ENCODE measurements at regions not wholly inside any gene's neighbourhood (a gene's known extent, or its start where the extent isn't known, plus 50 kb on each side); places are given as distances from the start of the nearest gene placed in this dataset.

GRCh38 chr16:64846966-64847365 is 274.9 kb downstream of the CDH11 start:
- intact Hi-C loops (cut with DNase I): no loop called here
- Histone ChIP-seq H3K9me3 (no peaks in the 10 kb centered on the region), H3K36me3 (no peaks in the 10 kb centered on the region), H3K27me3 (no peaks in the 10 kb centered on the region), H3K4me3 (no peak overlapping the region), H3K4me1 (no peaks in the 10 kb centered on the region), H3K27ac (no peak overlapping the region)
- DNase-seq (ENCODE audit: low spot score in 2 of 2): no peak
- no peak for TF ChIP-seq CTCF (IDR thresholded peaks at IDR 0.05)

- Histone ChIP-seq H3K4me3 (no peak overlapping the region), H3K36me3 (no peaks in the 10 kb centered on the region), H3K27ac (no peak overlapping the region), H3K27me3 (no peaks in the 10 kb centered on the region), H3K9me3 (no peaks in the 10 kb centered on the region), H3K4me1 (no peaks in the 10 kb centered on the region)
- intact Hi-C loops (cut with DNase I): no loop called here
- DNase-seq (ENCODE audit: low spot score in 2 of 2): no peak
- no peak for TF ChIP-seq CTCF (IDR thresholded peaks at IDR 0.05)
Measured at GRCh38 chr16:64845071-64845470, 276.8 kb downstream of the CDH11 start.

- Histone ChIP-seq H3K27ac (no peak overlapping the region), H3K4me3 (no peak overlapping the region), H3K36me3 (no peaks in the 10 kb centered on the region), H3K27me3 (no peaks in the 10 kb centered on the region), H3K9me3 (no peaks in the 10 kb centered on the region), H3K4me1 (no peaks in the 10 kb centered on the region)
- intact Hi-C loops (cut with DNase I): no loop called here
- no peak for TF ChIP-seq CTCF (IDR thresholded peaks at IDR 0.05)
- no peak for DNase-seq (ENCODE audit: low spot score in 2 of 2)
Measured at GRCh38 chr16:64841482-64841881, 280.4 kb downstream of the CDH11 start.

GRCh38 chr16:64841071-64841470 is 280.8 kb downstream of the CDH11 start:
- no peaks in the 10 kb centered on the region for H3K4me1 ChIP-seq
- no peak overlapping the region for H3K27ac ChIP-seq
- no peaks in the 10 kb centered on the region for H3K9me3 ChIP-seq
- no peaks in the 10 kb centered on the region for H3K27me3 ChIP-seq
- intact Hi-C loops (cut with DNase I): no loop called here
- no peak for DNase-seq (ENCODE audit: low spot score in 2 of 2)
- no peak overlapping the region for H3K4me3 ChIP-seq
- H3K36me3 ChIP-seq: no peaks in the 10 kb centered on the region
- TF ChIP-seq CTCF (IDR thresholded peaks at IDR 0.05): no peak

GRCh38 chr16:64830653-64831052 is 291.2 kb downstream of the CDH11 start:
- Histone ChIP-seq H3K4me3 (no peak overlapping the region), H3K27ac (no peak overlapping the region), H3K4me1 (no peaks in the 10 kb centered on the region), H3K9me3 (no peaks in the 10 kb centered on the region), H3K36me3 (no peaks in the 10 kb centered on the region), H3K27me3 (no peaks in the 10 kb centered on the region)
- no peak for TF ChIP-seq CTCF (IDR thresholded peaks at IDR 0.05)
- no peak for DNase-seq (ENCODE audit: low spot score in 2 of 2)
- intact Hi-C loops (cut with DNase I): loop anchor here (5.0 kb wide), 1 partner anchor 272 kb away; no protein-coding TSS in a partner anchor

- TF ChIP-seq CTCF (IDR thresholded peaks at IDR 0.05): no peak
- intact Hi-C loops (cut with DNase I): loop anchor here (5.0 kb wide), 1 partner anchor 273 kb away; no protein-coding TSS in a partner anchor
- DNase-seq (ENCODE audit: low spot score in 2 of 2): no peak
- H3K36me3 ChIP-seq: no peaks in the 10 kb centered on the region
- H3K9me3 ChIP-seq: no peaks in the 10 kb centered on the region
- no peaks in the 10 kb centered on the region for H3K4me1 ChIP-seq
- H3K27me3 ChIP-seq: no peaks in the 10 kb centered on the region
- H3K4me3 ChIP-seq: no peak overlapping the region
- H3K27ac ChIP-seq: no peak overlapping the region
Measured at GRCh38 chr16:64829678-64830077, 292.2 kb downstream of the CDH11 start.

All from ascending aorta (tissue), 2 donors.